NT2/D1 (cell line): ENCODE measurements at regions not wholly inside any gene's neighbourhood (a gene's known extent, or its start where the extent isn't known, plus 50 kb on each side); places are given as distances from the start of the nearest gene placed in this dataset.

Experiments used
- SUZ12 ChIP-seq: IDR thresholded peaks from 2 replicates; pipeline ENCODE4 v1.6.1; 2011; ENCODE audit not compliant: insufficient read length, insufficient read depth; ENCODE audit errors: extremely low read depth
- YY1 ChIP-seq: IDR thresholded peaks from 2 replicates; pipeline ENCODE4 v1.6.1; 2011; ENCODE audit not compliant: insufficient read length, insufficient read depth
- ZNF274 ChIP-seq: IDR thresholded peaks from 2 replicates; pipeline ENCODE4 v1.6.1; 2011; ENCODE audit warnings: mild to moderate bottlenecking, low read depth, low read length

GRCh38 chr3:148205977-148206376 lies 491.7 kb upstream of the AGTR1 start:
- TF ChIP-seq ZNF274 (no peak), SUZ12 (no peak), YY1 (no peak)
